ENCODE measurements at regions not wholly inside any gene's neighbourhood (a gene's known extent, or its start where the extent isn't known, plus 50 kb on each side); places are given as distances from the start of the nearest gene placed in this dataset.

DNA sequence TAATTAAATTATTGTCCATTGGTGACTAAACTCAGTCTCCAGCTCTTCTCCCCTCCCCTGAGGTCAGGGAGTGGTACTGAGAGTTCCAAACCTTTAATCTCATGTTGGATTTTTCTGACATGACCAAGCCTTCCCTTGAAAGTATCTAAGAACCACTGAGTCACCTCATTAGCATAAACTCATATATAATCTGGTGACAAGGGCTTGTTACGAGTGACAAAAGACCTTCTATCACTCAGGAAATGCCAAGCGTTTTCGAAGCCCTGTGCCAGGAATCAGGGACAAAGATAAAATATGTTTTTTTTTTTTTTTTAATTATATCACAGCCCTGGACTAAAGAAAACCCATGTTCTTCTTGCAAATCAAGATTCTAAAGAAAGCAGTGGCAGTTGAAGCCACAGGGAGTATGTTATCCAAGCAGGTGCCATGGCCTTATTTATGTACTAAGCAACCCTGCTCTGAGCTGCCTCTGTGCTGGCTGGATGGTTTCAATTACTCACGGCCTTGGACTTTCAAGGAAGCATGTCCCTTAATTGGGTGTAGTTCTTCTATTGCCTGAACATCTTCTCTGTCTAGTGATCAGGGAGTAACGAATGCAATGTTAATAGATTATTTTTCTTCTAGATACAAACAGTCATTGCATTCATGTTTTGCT, 169.0 kb upstream of the PRKCQ start:
- Histone ChIP-seq H3K56ac (ENCODE audit: insufficient read length, low read depth, low read length) (no peak overlapping the region), H3K27me3 (ENCODE audit: insufficient read depth, low read length) (no peaks in the 10 kb centered on the region), H4K8ac (replicated peaks; ENCODE audit: insufficient read length, low read depth, low read length) (no peak overlapping the region), H3T11ph (ENCODE audit: low read length) (no peak overlapping the region), H2AK5ac (ENCODE audit: insufficient read length, low read length) (no peak overlapping the region), H3K4me1 (ENCODE audit: insufficient read depth, low read length) (peaks cover 5% of the 10 kb centered on the region; the same call in 1 of the 2 replicates), H3K23me2 (ENCODE audit: insufficient read length, low read depth, low read length, poor library complexity, severe bottlenecking) (no peaks in the 10 kb centered on the region), H2BK5ac (ENCODE audit: insufficient read length, low read length) (no peak overlapping the region), H4K20me1 (ENCODE audit: control insufficient read depth, insufficient read depth, insufficient read length) (no peaks in the 10 kb centered on the region), H4K5ac (ENCODE audit: insufficient read length, low read depth, low read length) (no peak overlapping the region), H3K9me3 (ENCODE audit: control insufficient read depth, low read depth, low read length) (no peaks in the 10 kb centered on the region), H3K4me2 (ENCODE audit: insufficient read depth, insufficient read length, low read length) (no peak overlapping the region), H3K79me1 (ENCODE audit: insufficient read depth, low read depth, low read length, poor library complexity, severe bottlenecking) (no peaks in the 10 kb centered on the region), H2BK120ac (ENCODE audit: low read depth, low read length, poor library complexity, severe bottlenecking) (no peak overlapping the region), H3K79me2 (ENCODE audit: insufficient read depth, low read length) (no peaks in the 10 kb centered on the region), H4K91ac (ENCODE audit: insufficient read length, low read depth, low read length) (no peak overlapping the region), H3K18ac (ENCODE audit: insufficient read length, low read depth, low read length) (no peak overlapping the region), H2BK12ac (ENCODE audit: insufficient read length, low read depth, low read length) (no peak overlapping the region), H3K4ac (ENCODE audit: low read depth, low read length) (no peak overlapping the region), H3K14ac (ENCODE audit: insufficient read depth, low read length) (no peak overlapping the region), H3K9ac (ENCODE audit: extremely low read depth, insufficient read length, low read length) (no peak overlapping the region), H2BK15ac (ENCODE audit: low read depth, low read length) (no peak overlapping the region), H2BK20ac (ENCODE audit: low read depth, low read length, poor library complexity, severe bottlenecking) (no peak overlapping the region), H2AFZ (ENCODE audit: low read length) (no peak overlapping the region), H3K23ac (ENCODE audit: insufficient read length, low read depth, low read length) (no peak overlapping the region), H3K27ac (ENCODE audit: insufficient read length, low read depth, low read length) (no peak overlapping the region)
- Mint-ChIP-seq H3K27me3 (ENCODE audit: low read depth) (peaks cover 9% of the 10 kb centered on the region), H3K27ac (no peak overlapping the region), H3K4me3 (no peak overlapping the region), H3K9me3 (peaks cover 0 to 9% of the 10 kb centered on the region in 2 experiments), H3K4me1 (peaks cover 14 to 22% of the 10 kb centered on the region in 2 experiments), H3K36me3 (ENCODE audit: insufficient read depth in 1 of 3, low read depth in 3 of 3) (peaks cover 0 to 5% (median 0%) of the 10 kb centered on the region in 3 experiments; a peak in 4 of 7 replicates)
- TF ChIP-seq, protein P1, sequence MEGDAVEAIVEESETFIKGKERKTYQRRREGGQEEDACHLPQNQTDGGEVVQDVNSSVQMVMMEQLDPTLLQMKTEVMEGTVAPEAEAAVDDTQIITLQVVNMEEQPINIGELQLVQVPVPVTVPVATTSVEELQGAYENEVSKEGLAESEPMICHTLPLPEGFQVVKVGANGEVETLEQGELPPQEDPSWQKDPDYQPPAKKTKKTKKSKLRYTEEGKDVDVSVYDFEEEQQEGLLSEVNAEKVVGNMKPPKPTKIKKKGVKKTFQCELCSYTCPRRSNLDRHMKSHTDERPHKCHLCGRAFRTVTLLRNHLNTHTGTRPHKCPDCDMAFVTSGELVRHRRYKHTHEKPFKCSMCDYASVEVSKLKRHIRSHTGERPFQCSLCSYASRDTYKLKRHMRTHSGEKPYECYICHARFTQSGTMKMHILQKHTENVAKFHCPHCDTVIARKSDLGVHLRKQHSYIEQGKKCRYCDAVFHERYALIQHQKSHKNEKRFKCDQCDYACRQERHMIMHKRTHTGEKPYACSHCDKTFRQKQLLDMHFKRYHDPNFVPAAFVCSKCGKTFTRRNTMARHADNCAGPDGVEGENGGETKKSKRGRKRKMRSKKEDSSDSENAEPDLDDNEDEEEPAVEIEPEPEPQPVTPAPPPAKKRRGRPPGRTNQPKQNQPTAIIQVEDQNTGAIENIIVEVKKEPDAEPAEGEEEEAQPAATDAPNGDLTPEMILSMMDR (conservative IDR thresholded peaks at IDR 0.05) = no peak
- DNase-seq = no peak
- no CpG with 5 or more reads among the region's 5 CpGs for WGBS (ENCODE audit: extremely low coverage, insufficient read length, low lambda C conversion rate)

All from H9 (cell line).